GM23338 (cell line): ENCODE measurements at regions not wholly inside any gene's neighbourhood (a gene's known extent, or its start where the extent isn't known, plus 50 kb on each side); places are given as distances from the start of the nearest gene placed in this dataset.

Experiments
- CREB1 ChIP-seq: fragments of 250-450 bp; sonication (Bioruptor Pico); IDR thresholded peaks from 2 replicates; pipeline ENCODE4 v1.5.0; 2020; ENCODE audit warnings: low read depth, mild to moderate bottlenecking, moderate library complexity
- CTCF ChIP-seq, 2 experiments: fragments of 200-600 bp in 1 of 2; sonication (generic) in 1 of 2; conservative IDR thresholded peaks; 2 replicates each; pipeline versions ENCODE4 v1.5.1 to v1.6.1; 2016 to 2017; ENCODE audit warnings: antibody characterized with exemption in 2 of 2, low read depth in 2 of 2, mild to moderate bottlenecking in 2 of 2, moderate library complexity in 1 of 2
- ETS1 ChIP-seq: IDR thresholded peaks from 2 replicates; pipeline ENCODE4 v1.6.1; 2016; ENCODE audit warnings: antibody characterized with exemption
- EZH2 ChIP-seq: fragments of 200-600 bp; sonication (generic); IDR thresholded peaks from one replicate; pipeline ENCODE4 v1.8.0; 2017; ENCODE audit warnings: antibody characterized with exemption, mild to moderate bottlenecking, low read depth; ENCODE audit not compliant: unreplicated experiment
- EZH2phosphoT487 ChIP-seq: fragments of 200-600 bp; sonication (generic); IDR thresholded peaks from one replicate; pipeline ENCODE4 v1.8.1; 2018; ENCODE audit warnings: antibody characterized with exemption; ENCODE audit not compliant: unreplicated experiment
- JUNB ChIP-seq: IDR thresholded peaks from one replicate; pipeline ENCODE4 v1.6.1; 2016; ENCODE audit warnings: antibody characterized with exemption; ENCODE audit not compliant: unreplicated experiment
- NANOG ChIP-seq: IDR thresholded peaks from 2 replicates; pipeline ENCODE4 v1.6.1; 2016; ENCODE audit warnings: antibody characterized with exemption, borderline replicate concordance
- POLR2AphosphoS5 ChIP-seq: IDR thresholded peaks from 2 replicates; pipeline ENCODE4 v1.6.1; 2016; ENCODE audit warnings: antibody characterized with exemption, low read depth
- REST ChIP-seq: IDR thresholded peaks from one replicate; pipeline ENCODE4 v1.6.1; 2018; ENCODE audit warnings: antibody characterized with exemption; ENCODE audit not compliant: unreplicated experiment
- ZNF114 ChIP-seq: fragments of 250-450 bp; sonication (Bioruptor Pico); IDR thresholded peaks from 2 replicates; pipeline ENCODE4 v1.5.0; 2020; ENCODE audit warnings: mild to moderate bottlenecking, moderate library complexity
- ZNF331 ChIP-seq: fragments of 250-450 bp; sonication (Bioruptor Pico); IDR thresholded peaks from 2 replicates; pipeline ENCODE4 v1.5.0; 2020; ENCODE audit warnings: low read depth, mild to moderate bottlenecking, moderate library complexity

- TF ChIP-seq CTCF (conservative IDR thresholded peaks at IDR 0.05; ENCODE audit: low read depth in 2 of 2) (no peak), POLR2AphosphoS5 (no peak), EZH2phosphoT487 (no peak), EZH2 (no peak), REST (no peak), CREB1 (CRISPR knock-in tag) (no peak), JUNB (no peak), ETS1 (no peak), ZNF114 (no peak), ZNF331 (no peak), NANOG (no peak)
Observed at GRCh38 chr1:64357422-64357821, 112.5 kb upstream of the CACHD1 start.
